Spleen (tissue), 11 donors: ENCODE measurements at regions not wholly inside any gene's neighbourhood (a gene's known extent, or its start where the extent isn't known, plus 50 kb on each side); places are given as distances from the start of the nearest gene placed in this dataset.

ENCODE experiments used
- DNase-seq: peaks from one replicate; pipeline ENCODE4 v3.0.0-alpha.2; 2020
- H3K27ac ChIP-seq, 8 donors: fragments of 200-600 bp; sonication (generic) in 7 of 8; 1 replicate in 4 of 8; 2 replicates in 4 of 8; pipeline versions ENCODE4 v1.5.0 to v1.8.0; 2016 to 2021; ENCODE audit warnings: inconsistent platforms in 4 of 8, mild to moderate bottlenecking in 4 of 8, moderate library complexity in 1 of 8
- H3K27me3 ChIP-seq, 7 donors: fragments of 200-600 bp; sonication (generic) in 6 of 7; replicated peaks in 1 of 7; 1 replicate in 4 of 7; 2 replicates in 3 of 7; pipeline versions ENCODE4 v1.5.0 to v1.8.0; 2016 to 2021; ENCODE audit warnings: inconsistent platforms in 3 of 7, mild to moderate bottlenecking in 1 of 7
- H3K36me3 ChIP-seq, 6 donors: fragments of 200-600 bp; sonication (generic) in 5 of 6; 1 replicate in 4 of 6; 2 replicates in 2 of 6; pipeline versions ENCODE4 v1.5.0 to v1.8.0; 2016 to 2021; ENCODE audit warnings: inconsistent platforms in 2 of 6
- H3K4me1 ChIP-seq, 6 donors: fragments of 200-600 bp; sonication (generic) in 5 of 6; 1 replicate in 3 of 6; 2 replicates in 3 of 6; pipeline versions ENCODE4 v1.5.0 to v1.8.0; 2016 to 2021; ENCODE audit warnings: inconsistent platforms in 3 of 6
- H3K4me3 ChIP-seq, 8 donors: fragments of 200-600 bp; sonication (generic) in 7 of 8; 1 replicate in 4 of 8; 2 replicates in 4 of 8; pipeline versions ENCODE4 v1.5.0 to v1.8.0; 2016 to 2021; ENCODE audit warnings: inconsistent platforms in 4 of 8, mild to moderate bottlenecking in 4 of 8, moderate library complexity in 2 of 8
- H3K9me3 ChIP-seq, 8 donors: fragments of 200-600 bp; sonication (generic) in 7 of 8; 1 replicate in 4 of 8; 2 replicates in 4 of 8; pipeline versions ENCODE4 v1.5.0 to v1.8.0; 2016 to 2021; ENCODE audit warnings: inconsistent platforms in 4 of 8
- POLR2A ChIP-seq, 3 donors: fragments of 450-650 bp; IDR thresholded peaks; one replicate each; pipeline ENCODE4 v1.5.1; 2017; ENCODE audit warnings: antibody characterized with exemption in 3 of 3, mild to moderate bottlenecking in 1 of 3
- POLR2AphosphoS5 ChIP-seq, 3 donors: sonication (generic); formaldehyde crosslinking; IDR thresholded peaks; one replicate each; pipeline ENCODE4 v1.5.1; 2017; ENCODE audit warnings: antibody characterized with exemption in 3 of 3
- WGBS, 5 donors: extraction: QIAGEN DNeasy Blood & Tissue Kit in 3 of 5; methylation state at CpG; one replicate each; pipeline versions ENCODE4 v1.1.5 to v1.1.7; 2013 to 2018; 5-methylcytosine and 5-hydroxymethylcytosine counted together
- intact Hi-C: fragments of 100-400 bp; cut with DNase I; formaldehyde crosslinking; loops from one replicate; pipeline ENCODE4 v1.15.0; 2023; ENCODE audit warnings: low total_unique reads
- TF ChIP-seq, protein P1 (sequence below), 11 experiments: fragments of 200-600 bp in 7 of 11; fragments of 450-650 bp in 4 of 11; sonication (generic) in 4 of 11; IDR thresholded peaks in 8 of 11; conservative IDR thresholded peaks in 3 of 11; 1 replicate in 7 of 11; 2 replicates in 4 of 11; pipeline versions ENCODE4 v1.4.0 to v1.8.0; 2016 to 2021; ENCODE audit warnings: antibody characterized with exemption in 11 of 11, inconsistent platforms in 4 of 11, mild to moderate bottlenecking in 1 of 11
- donor health status: healthy with polysubstance abuse.
- donor health status: DM: no; HTN: no; CAD: no; lungs with moderate emphysema.
- donor health status: DM: no; HTN: no; CAD: no.
- donor health status: Bipolar disorder and iron deficiency.
- donor health status: healthy.
- donor health status: DM: no; HTN: no; CAD: no.
- donor health status: DM: yes; HTN: yes; CAD: no.

GRCh38 chr3:161793194-161793930 lies 296.8 kb downstream of the OTOL1 start:
- no peak for TF ChIP-seq POLR2AphosphoS5 (IDR thresholded peaks at IDR 0.05)
- TF ChIP-seq POLR2A (IDR thresholded peaks at IDR 0.05): no peak
- TF ChIP-seq, protein P1, sequence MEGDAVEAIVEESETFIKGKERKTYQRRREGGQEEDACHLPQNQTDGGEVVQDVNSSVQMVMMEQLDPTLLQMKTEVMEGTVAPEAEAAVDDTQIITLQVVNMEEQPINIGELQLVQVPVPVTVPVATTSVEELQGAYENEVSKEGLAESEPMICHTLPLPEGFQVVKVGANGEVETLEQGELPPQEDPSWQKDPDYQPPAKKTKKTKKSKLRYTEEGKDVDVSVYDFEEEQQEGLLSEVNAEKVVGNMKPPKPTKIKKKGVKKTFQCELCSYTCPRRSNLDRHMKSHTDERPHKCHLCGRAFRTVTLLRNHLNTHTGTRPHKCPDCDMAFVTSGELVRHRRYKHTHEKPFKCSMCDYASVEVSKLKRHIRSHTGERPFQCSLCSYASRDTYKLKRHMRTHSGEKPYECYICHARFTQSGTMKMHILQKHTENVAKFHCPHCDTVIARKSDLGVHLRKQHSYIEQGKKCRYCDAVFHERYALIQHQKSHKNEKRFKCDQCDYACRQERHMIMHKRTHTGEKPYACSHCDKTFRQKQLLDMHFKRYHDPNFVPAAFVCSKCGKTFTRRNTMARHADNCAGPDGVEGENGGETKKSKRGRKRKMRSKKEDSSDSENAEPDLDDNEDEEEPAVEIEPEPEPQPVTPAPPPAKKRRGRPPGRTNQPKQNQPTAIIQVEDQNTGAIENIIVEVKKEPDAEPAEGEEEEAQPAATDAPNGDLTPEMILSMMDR (IDR thresholded peaks at IDR 0.05 in 8 of 11, conservative IDR thresholded peaks at IDR 0.05 in 3 of 11): no peak
- no peak for DNase-seq
- no peaks in the 10 kb centered on the region for H3K9me3 ChIP-seq
- H3K36me3 ChIP-seq: no peaks in the 10 kb centered on the region
- no peak overlapping the region for H3K27ac ChIP-seq
- no peaks in the 10 kb centered on the region for H3K27me3 ChIP-seq
- H3K4me1 ChIP-seq: no peaks in the 10 kb centered on the region
- intact Hi-C loops: no loop called here
- 86 to 92% (median 89%) methylated on average over 3 of the region's 3 CpGs for WGBS, 5 donors
- H3K4me3 ChIP-seq: no peak overlapping the region

- no peak overlapping the region for H3K4me3 ChIP-seq
- no peaks in the 10 kb centered on the region for H3K9me3 ChIP-seq
- 92 to 97% (median 93%) methylated on average over 4 of the region's 4 CpGs for WGBS, 5 donors
- TF ChIP-seq POLR2A (IDR thresholded peaks at IDR 0.05) (no peak), POLR2AphosphoS5 (IDR thresholded peaks at IDR 0.05) (no peak)
- no peaks in the 10 kb centered on the region for H3K27me3 ChIP-seq
- H3K36me3 ChIP-seq: no peaks in the 10 kb centered on the region
- no peaks in the 10 kb centered on the region for H3K4me1 ChIP-seq
- intact Hi-C loops: no loop called here
- no peak for DNase-seq
- H3K27ac ChIP-seq: no peak overlapping the region
Measured at GRCh38 chr3:161794551-161794950, 297.9 kb downstream of the OTOL1 start.

DNA sequence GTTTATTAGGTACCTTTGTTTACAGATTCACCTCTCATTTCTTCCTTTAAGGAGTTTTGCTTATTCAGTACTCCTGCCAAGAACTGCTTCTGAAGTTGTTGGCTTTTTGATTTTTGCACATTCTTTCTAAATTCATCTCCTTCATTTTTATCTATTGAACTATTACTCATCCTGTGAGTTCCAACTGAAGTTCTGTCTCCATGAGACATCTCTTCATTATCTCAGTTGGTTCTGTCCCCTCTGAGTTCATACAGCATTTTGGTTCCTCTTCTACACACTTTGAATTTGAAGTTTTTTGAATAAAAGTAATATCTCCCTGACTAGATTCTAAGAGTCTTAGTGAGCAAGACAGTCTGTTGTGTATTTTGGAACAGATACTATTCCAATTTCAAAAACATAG lies 299.7 kb downstream of the OTOL1 start:
- Histone ChIP-seq H3K36me3 (no peaks in the 10 kb centered on the region), H3K4me1 (no peaks in the 10 kb centered on the region), H3K4me3 (no peak overlapping the region), H3K27ac (no peak overlapping the region), H3K9me3 (peaks cover 0 to 5% (median 0%) of the 10 kb centered on the region in 8 donors), H3K27me3 (no peaks in the 10 kb centered on the region)
- no peak for DNase-seq
- TF ChIP-seq, protein P1 (IDR thresholded peaks at IDR 0.05 in 8 of 11, conservative IDR thresholded peaks at IDR 0.05 in 3 of 11): no peak
- TF ChIP-seq POLR2A (IDR thresholded peaks at IDR 0.05): no peak
- TF ChIP-seq POLR2AphosphoS5 (IDR thresholded peaks at IDR 0.05): no peak
- intact Hi-C loops: no loop called here

DNA sequence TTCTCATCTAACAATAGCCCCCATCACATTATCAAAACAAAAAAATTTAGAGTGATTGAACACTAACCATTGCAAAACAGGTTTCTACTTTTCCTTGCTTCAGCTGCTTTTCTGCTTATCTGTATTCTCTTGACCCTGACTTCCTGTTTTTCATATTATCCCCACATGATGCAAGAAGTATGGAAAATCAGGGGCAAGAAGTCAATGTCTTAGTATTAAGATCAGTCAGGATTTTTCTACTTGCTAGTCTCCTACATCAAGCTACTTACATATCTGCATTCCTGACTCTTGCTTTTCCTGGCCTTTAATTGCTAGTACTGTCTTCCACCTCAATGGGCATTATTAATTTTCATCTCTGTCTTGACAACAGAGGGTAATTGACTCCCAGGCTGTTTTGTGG lies 300.2 kb downstream of the OTOL1 start:
- H3K27ac ChIP-seq: no peak overlapping the region
- intact Hi-C loops: no loop called here
- no peaks in the 10 kb centered on the region for H3K36me3 ChIP-seq
- DNase-seq: no peak
- no peaks in the 10 kb centered on the region for H3K27me3 ChIP-seq
- H3K4me1 ChIP-seq: no peaks in the 10 kb centered on the region
- no peak overlapping the region for H3K4me3 ChIP-seq
- peaks cover 0 to 5% (median 0%) of the 10 kb centered on the region in 8 donors for H3K9me3 ChIP-seq
- TF ChIP-seq POLR2A (IDR thresholded peaks at IDR 0.05) (no peak), POLR2AphosphoS5 (IDR thresholded peaks at IDR 0.05) (no peak)
- TF ChIP-seq, protein P1 (IDR thresholded peaks at IDR 0.05 in 8 of 11, conservative IDR thresholded peaks at IDR 0.05 in 3 of 11): no peak
